ENCODE measurements at regions not wholly inside any gene's neighbourhood (a gene's known extent, or its start where the extent isn't known, plus 50 kb on each side); places are given as distances from the start of the nearest gene placed in this dataset.
A peak's percentile ranks its signal among the peaks of the same experiment; 100 is the strongest.
"Not testable (repeated sequence)": the region's sequence is repeated elsewhere in the genome, so short reads cannot be mapped to it uniquely, and the experiment has no call there.

- no peak for DNase-seq (ENCODE audit: low read depth in 2 of 2)
Measured at GRCh38 chr2:239661334-239662312, 260.8 kb upstream of the HDAC4 start.

- no peak for DNase-seq (ENCODE audit: low read depth in 2 of 2)
Measured at GRCh38 chr2:239660390-239661230, 259.8 kb upstream of the HDAC4 start.

GRCh38 chr2:239657992-239658391 is 257.2 kb upstream of the HDAC4 start:
- DNase-seq (ENCODE audit: low read depth in 2 of 2), result no peak

GRCh38 chr2:239657236-239657635 is 256.4 kb upstream of the HDAC4 start:
- DNase-seq (ENCODE audit: low read depth in 2 of 2), result no peak

GRCh38 chr2:239654266-239654665 is 253.4 kb upstream of the HDAC4 start:
- no peak for DNase-seq (ENCODE audit: low read depth in 2 of 2)

GRCh38 chr2:239651859-239652258 is 251.0 kb upstream of the HDAC4 start:
- DNase-seq (ENCODE audit: low read depth in 2 of 2), result no peak

GRCh38 chr2:239650674-239651073 is 249.9 kb upstream of the HDAC4 start:
- no peak for DNase-seq (ENCODE audit: low read depth in 2 of 2)

GRCh38 chr2:239649309-239649708 is 248.5 kb upstream of the HDAC4 start:
- DNase-seq (ENCODE audit: low read depth in 2 of 2), result no peak

GRCh38 chr2:239648607-239649006 is 247.8 kb upstream of the HDAC4 start:
- DNase-seq (ENCODE audit: low read depth in 2 of 2), result no peak

GRCh38 chr2:239647052-239647819 is 246.4 kb upstream of the HDAC4 start:
- DNase-seq (ENCODE audit: low read depth in 2 of 2), result no peak

- no peak for DNase-seq (ENCODE audit: low read depth in 2 of 2)
Measured at GRCh38 chr2:239646184-239646583, 245.4 kb upstream of the HDAC4 start.

GRCh38 chr2:239644594-239644993 is 243.8 kb upstream of the HDAC4 start:
- DNase-seq (ENCODE audit: low read depth in 2 of 2), result not testable (repeated sequence)

GRCh38 chr2:239644011-239644410 is 243.2 kb upstream of the HDAC4 start:
- peak; percentile 12 to 33 for DNase-seq (ENCODE audit: low read depth in 2 of 2)

- DNase-seq (ENCODE audit: low read depth in 2 of 2), result no peak
Measured at GRCh38 chr2:239642406-239643004, 241.7 kb upstream of the HDAC4 start.

GRCh38 chr2:239641904-239642303 is 241.1 kb upstream of the HDAC4 start:
- DNase-seq (ENCODE audit: low read depth in 2 of 2), result not testable (repeated sequence)

- no peak for DNase-seq (ENCODE audit: low read depth in 2 of 2)
Measured at GRCh38 chr2:239640676-239641578, 240.1 kb upstream of the HDAC4 start.

- DNase-seq (ENCODE audit: low read depth in 2 of 2), result no peak
Measured at GRCh38 chr2:239640210-239640609, 239.4 kb upstream of the HDAC4 start.

GRCh38 chr2:239639421-239640185 is 238.8 kb upstream of the HDAC4 start:
- no peak for DNase-seq (ENCODE audit: low read depth in 2 of 2)

GRCh38 chr2:239638376-239638775 is 237.6 kb upstream of the HDAC4 start:
- DNase-seq (ENCODE audit: low read depth in 2 of 2), result no peak
